Neural cell (in vitro differentiated cells): ENCODE measurements at regions not wholly inside any gene's neighbourhood (a gene's known extent, or its start where the extent isn't known, plus 50 kb on each side); places are given as distances from the start of the nearest gene placed in this dataset.
A peak's percentile ranks its signal among the peaks of the same experiment; 100 is the strongest.

ENCODE experiments used
- CTCF ChIP-seq: fragments of 450-650 bp; IDR thresholded peaks from 2 replicates; pipeline ENCODE4 v1.5.1; 2014; ENCODE audit warnings: antibody characterized with exemption, mild to moderate bottlenecking, moderate library complexity; ENCODE audit not compliant: poor library complexity, severe bottlenecking
- EP300 ChIP-seq: fragments of 450-650 bp; conservative IDR thresholded peaks from 2 replicates; pipeline ENCODE4 v1.6.1; 2014; ENCODE audit warnings: antibody characterized with exemption, mild to moderate bottlenecking, moderate library complexity; ENCODE audit not compliant: poor library complexity, severe bottlenecking
- EZH2 ChIP-seq: fragments of 200-600, 300-800 bp; shearing (Covaris generic), sonication (generic); IDR thresholded peaks from 2 replicates; pipeline ENCODE4 v1.6.1; 2014; ENCODE audit warnings: antibody characterized with exemption, low read length, borderline replicate concordance, mild to moderate bottlenecking; ENCODE audit not compliant: insufficient read depth, poor library complexity, severe bottlenecking
- RAD21 ChIP-seq: fragments of 450-650 bp; conservative IDR thresholded peaks from 2 replicates; pipeline ENCODE4 v1.6.1; 2014; ENCODE audit warnings: antibody characterized with exemption, mild to moderate bottlenecking, moderate library complexity
- REST ChIP-seq: IDR thresholded peaks from 2 replicates; pipeline ENCODE4 v1.6.1; 2012; ENCODE audit warnings: borderline replicate concordance
- SMC3 ChIP-seq: fragments of 450-650 bp; conservative IDR thresholded peaks from 2 replicates; pipeline ENCODE4 v1.6.1; 2014; ENCODE audit warnings: antibody characterized with exemption, mild to moderate bottlenecking, moderate library complexity; ENCODE audit not compliant: poor library complexity

DNA sequence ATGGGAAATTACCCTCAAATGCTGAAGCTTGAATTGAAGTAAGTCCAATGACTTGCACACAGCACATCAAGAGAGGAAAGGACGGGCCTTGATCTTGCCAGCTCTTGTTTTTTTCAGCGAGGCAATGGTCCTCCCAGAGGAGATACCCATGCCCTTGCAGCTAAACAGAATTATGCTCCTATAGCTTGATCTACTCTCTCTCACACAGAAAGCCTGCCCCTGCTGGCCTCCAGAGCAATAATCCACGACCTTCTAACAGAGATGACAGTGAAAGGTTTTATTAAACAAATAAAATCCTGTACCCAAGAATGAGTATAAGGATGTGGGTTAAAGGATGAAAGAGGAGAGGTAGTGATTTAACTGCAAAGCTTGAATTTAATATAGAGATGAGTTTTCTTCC is 268.0 kb downstream of the ADRA2A start:
- TF ChIP-seq EP300 (no peak), CTCF (peak; percentile 50), EZH2 (no peak), SMC3 (no peak), REST (no peak), RAD21 (peak; percentile 13)
